Osteocyte (in vitro differentiated cells): ENCODE measurements at regions not wholly inside any gene's neighbourhood (a gene's known extent, or its start where the extent isn't known, plus 50 kb on each side); places are given as distances from the start of the nearest gene placed in this dataset.

ENCODE experiments used
- DNase-seq: peaks from one replicate; pipeline ENCODE4 v3.0.0; 2021; ENCODE audit warnings: mixed read lengths; ENCODE audit not compliant: unreplicated experiment; ENCODE audit errors: extremely low spot score
- H3K27ac Mint-ChIP-seq: one replicate; pipeline ENCODE4 v1.8.0; 2021; ENCODE audit warnings: mild to moderate bottlenecking, mixed read lengths; ENCODE audit not compliant: unreplicated experiment
- H3K27me3 Mint-ChIP-seq: one replicate; pipeline ENCODE4 v1.8.0; 2021; ENCODE audit warnings: mixed read lengths; ENCODE audit not compliant: unreplicated experiment
- H3K36me3 Mint-ChIP-seq: one replicate; pipeline ENCODE4 v1.8.0; 2021; ENCODE audit warnings: mixed read lengths; ENCODE audit not compliant: unreplicated experiment
- H3K4me1 Mint-ChIP-seq: one replicate; pipeline ENCODE4 v1.8.0; 2021; ENCODE audit warnings: mixed read lengths; ENCODE audit not compliant: unreplicated experiment
- H3K4me3 Mint-ChIP-seq: one replicate; pipeline ENCODE4 v1.8.0; 2021; ENCODE audit warnings: mild to moderate bottlenecking, moderate library complexity, mixed read lengths; ENCODE audit not compliant: unreplicated experiment
- H3K9me3 Mint-ChIP-seq: one replicate; pipeline ENCODE4 v1.8.0; 2021; ENCODE audit warnings: mixed read lengths; ENCODE audit not compliant: unreplicated experiment
- CTCF ChIP-seq: fragments of 200-600 bp; sonication (generic); IDR thresholded peaks from 2 replicates; pipeline ENCODE4 v1.5.0; 2021; ENCODE audit warnings: antibody characterized with exemption, mild to moderate bottlenecking, moderate library complexity

DNA sequence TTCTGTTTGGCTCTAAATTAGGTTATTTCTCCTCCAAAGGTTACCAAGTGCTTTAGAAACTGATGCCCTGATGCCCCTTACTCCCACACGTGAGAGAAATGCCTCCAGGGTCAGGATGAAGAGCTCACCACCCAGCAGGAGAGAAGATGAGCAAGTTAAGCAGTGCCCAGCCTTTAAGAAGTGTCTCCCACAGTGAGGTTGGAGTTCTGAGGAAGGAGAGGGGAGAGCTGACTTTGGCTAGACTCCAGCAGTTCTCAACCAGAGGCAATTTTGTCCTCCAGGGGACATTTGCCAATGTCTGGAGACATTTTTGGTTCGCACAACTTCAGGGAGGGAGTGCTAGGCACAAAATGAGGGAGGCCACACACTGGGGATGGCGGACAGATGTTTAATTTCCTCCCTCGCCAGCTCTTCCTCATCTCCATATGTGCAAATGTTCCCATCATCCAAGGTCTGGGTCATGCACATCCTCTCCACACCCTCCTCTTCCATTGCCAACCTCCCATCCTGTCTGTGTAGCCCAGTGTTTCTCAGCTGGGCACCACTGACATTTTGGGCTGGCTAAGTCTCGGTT is 50.6 kb upstream of the SLC7A14 start:
- H3K4me3 Mint-ChIP-seq = no peak overlapping the region
- H3K9me3 Mint-ChIP-seq = no peaks in the 10 kb centered on the region
- no peaks in the 10 kb centered on the region for H3K36me3 Mint-ChIP-seq
- peaks cover 2% of the 10 kb centered on the region for H3K27me3 Mint-ChIP-seq
- H3K4me1 Mint-ChIP-seq = peaks cover 26% of the 10 kb centered on the region
- TF ChIP-seq CTCF = no peak
- DNase-seq = no peak
- H3K27ac Mint-ChIP-seq = peak overlapping the region; percentile 55
